SU-DHL-6 (cell line): ENCODE measurements at regions not wholly inside any gene's neighbourhood (a gene's known extent, or its start where the extent isn't known, plus 50 kb on each side); places are given as distances from the start of the nearest gene placed in this dataset.

Source experiments
- EZH2phosphoT487 ChIP-seq: fragments of 200-600 bp; sonication (generic), shearing (Covaris generic); conservative IDR thresholded peaks from 2 replicates; pipeline ENCODE4 v1.6.1; 2018; ENCODE audit warnings: mild to moderate bottlenecking, antibody characterized with exemption, low read length, moderate library complexity, mixed read lengths
- TF ChIP-seq, protein P1 (sequence below): fragments of 200-600 bp; sonication (generic); IDR thresholded peaks from one replicate; pipeline ENCODE4 v1.5.1; 2017; ENCODE audit warnings: antibody characterized with exemption, mild to moderate bottlenecking, low read length, moderate library complexity; ENCODE audit not compliant: insufficient read depth, poor library complexity, severe bottlenecking

GRCh38 chr5:26563979-26564378 lies 474.4 kb downstream of the CDH9 start:
- TF ChIP-seq, protein P1, sequence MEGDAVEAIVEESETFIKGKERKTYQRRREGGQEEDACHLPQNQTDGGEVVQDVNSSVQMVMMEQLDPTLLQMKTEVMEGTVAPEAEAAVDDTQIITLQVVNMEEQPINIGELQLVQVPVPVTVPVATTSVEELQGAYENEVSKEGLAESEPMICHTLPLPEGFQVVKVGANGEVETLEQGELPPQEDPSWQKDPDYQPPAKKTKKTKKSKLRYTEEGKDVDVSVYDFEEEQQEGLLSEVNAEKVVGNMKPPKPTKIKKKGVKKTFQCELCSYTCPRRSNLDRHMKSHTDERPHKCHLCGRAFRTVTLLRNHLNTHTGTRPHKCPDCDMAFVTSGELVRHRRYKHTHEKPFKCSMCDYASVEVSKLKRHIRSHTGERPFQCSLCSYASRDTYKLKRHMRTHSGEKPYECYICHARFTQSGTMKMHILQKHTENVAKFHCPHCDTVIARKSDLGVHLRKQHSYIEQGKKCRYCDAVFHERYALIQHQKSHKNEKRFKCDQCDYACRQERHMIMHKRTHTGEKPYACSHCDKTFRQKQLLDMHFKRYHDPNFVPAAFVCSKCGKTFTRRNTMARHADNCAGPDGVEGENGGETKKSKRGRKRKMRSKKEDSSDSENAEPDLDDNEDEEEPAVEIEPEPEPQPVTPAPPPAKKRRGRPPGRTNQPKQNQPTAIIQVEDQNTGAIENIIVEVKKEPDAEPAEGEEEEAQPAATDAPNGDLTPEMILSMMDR = no peak
- TF ChIP-seq EZH2phosphoT487 = no peak
